HCT116 (cell line): ENCODE measurements at regions not wholly inside any gene's neighbourhood (a gene's known extent, or its start where the extent isn't known, plus 50 kb on each side); places are given as distances from the start of the nearest gene placed in this dataset.

Experiments
- CEBPB ChIP-seq: IDR thresholded peaks from 2 replicates; pipeline ENCODE4 v1.6.1; 2012; ENCODE audit warnings: low read depth
- ELF1 ChIP-seq: IDR thresholded peaks from 2 replicates; pipeline ENCODE4 v1.6.1; 2012; ENCODE audit warnings: low read depth, borderline replicate concordance
- EZH2 ChIP-seq: fragments of 200-600 bp; sonication (generic); IDR thresholded peaks from 2 replicates; pipeline ENCODE4 v1.6.1; 2017; ENCODE audit warnings: antibody characterized with exemption, mixed run types
- EZH2phosphoT487 ChIP-seq: fragments of 200-600 bp; IDR thresholded peaks from 2 replicates; pipeline ENCODE4 v1.6.1; 2018; ENCODE audit warnings: antibody characterized with exemption, borderline replicate concordance
- JUND ChIP-seq: IDR thresholded peaks from 2 replicates; pipeline ENCODE4 v1.6.1; 2012
- POLR2A ChIP-seq: IDR thresholded peaks from 2 replicates; pipeline ENCODE4 v1.7.0; 2011; ENCODE audit warnings: borderline replicate concordance; ENCODE audit not compliant: insufficient read depth, insufficient read length; ENCODE audit errors: extremely low read depth
- POLR2AphosphoS5 ChIP-seq: IDR thresholded peaks from 2 replicates; pipeline ENCODE4 v1.6.1; 2011; ENCODE audit warnings: mild to moderate bottlenecking, low read depth, low read length, moderate library complexity
- SRF ChIP-seq: IDR thresholded peaks from 2 replicates; pipeline ENCODE4 v1.6.1; 2012; ENCODE audit warnings: low read depth
- TCF7L2 ChIP-seq: IDR thresholded peaks from 2 replicates; pipeline ENCODE4 v1.7.0; 2011; ENCODE audit warnings: borderline replicate concordance, inconsistent platforms; ENCODE audit not compliant: insufficient read depth, insufficient read length; ENCODE audit errors: extremely low read depth
- YY1 ChIP-seq: IDR thresholded peaks from 2 replicates; pipeline ENCODE4 v1.6.1; 2011; ENCODE audit warnings: low read length, low read depth, moderate library complexity, mild to moderate bottlenecking; ENCODE audit not compliant: insufficient replicate concordance; ENCODE audit errors: extremely low read depth
- ZNF274 ChIP-seq: fragments of 200-500 bp; sonication (Bioruptor generic); IDR thresholded peaks from 2 replicates; pipeline ENCODE4 v1.6.1; 2014; ENCODE audit warnings: mild to moderate bottlenecking, low read depth, low read length, inconsistent platforms
- TF ChIP-seq, protein P1 (sequence below), 3 experiments: fragments of 200-600 bp in 1 of 3; sonication (generic) in 1 of 3; IDR thresholded peaks in 2 of 3; conservative IDR thresholded peaks in 1 of 3; 2 replicates each; pipeline ENCODE4 v1.5.1; 2012 to 2017; ENCODE audit warnings: low read depth in 2 of 3, low read length in 2 of 3, antibody characterized with exemption in 1 of 3, borderline replicate concordance in 1 of 3, control low read depth in 1 of 3, mild to moderate bottlenecking in 1 of 3, mixed read lengths in 1 of 3, mixed run types in 1 of 3, moderate library complexity in 1 of 3; ENCODE audit not compliant: insufficient read depth in 1 of 3
- TF ChIP-seq, protein P2 (sequence below): IDR thresholded peaks from 2 replicates; pipeline ENCODE4 v1.6.1; 2012; ENCODE audit warnings: low read depth
- TF ChIP-seq, protein P3 (sequence below): IDR thresholded peaks from 2 replicates; pipeline ENCODE4 v1.6.1; 2012

DNA sequence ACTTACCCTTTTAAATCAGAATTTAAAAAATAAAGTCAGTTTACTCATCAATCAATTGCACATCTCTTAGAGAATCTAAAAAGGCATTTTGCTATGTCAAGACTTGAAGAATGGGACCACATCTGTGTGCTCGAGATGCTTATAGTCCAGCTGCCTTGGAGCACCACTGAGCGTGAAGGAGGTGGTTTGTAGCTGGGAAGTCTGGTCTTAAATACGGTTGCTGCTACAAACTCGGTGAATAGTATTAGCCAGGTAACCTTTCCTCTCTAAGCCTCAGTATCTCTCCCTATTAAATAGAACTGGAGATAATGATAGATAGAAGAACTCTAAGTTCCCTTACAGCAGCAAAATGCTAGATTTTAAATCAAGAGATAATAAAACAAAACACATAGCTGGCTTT lies 289.7 kb downstream of the TRIB2 start:
- TF ChIP-seq, protein P1, sequence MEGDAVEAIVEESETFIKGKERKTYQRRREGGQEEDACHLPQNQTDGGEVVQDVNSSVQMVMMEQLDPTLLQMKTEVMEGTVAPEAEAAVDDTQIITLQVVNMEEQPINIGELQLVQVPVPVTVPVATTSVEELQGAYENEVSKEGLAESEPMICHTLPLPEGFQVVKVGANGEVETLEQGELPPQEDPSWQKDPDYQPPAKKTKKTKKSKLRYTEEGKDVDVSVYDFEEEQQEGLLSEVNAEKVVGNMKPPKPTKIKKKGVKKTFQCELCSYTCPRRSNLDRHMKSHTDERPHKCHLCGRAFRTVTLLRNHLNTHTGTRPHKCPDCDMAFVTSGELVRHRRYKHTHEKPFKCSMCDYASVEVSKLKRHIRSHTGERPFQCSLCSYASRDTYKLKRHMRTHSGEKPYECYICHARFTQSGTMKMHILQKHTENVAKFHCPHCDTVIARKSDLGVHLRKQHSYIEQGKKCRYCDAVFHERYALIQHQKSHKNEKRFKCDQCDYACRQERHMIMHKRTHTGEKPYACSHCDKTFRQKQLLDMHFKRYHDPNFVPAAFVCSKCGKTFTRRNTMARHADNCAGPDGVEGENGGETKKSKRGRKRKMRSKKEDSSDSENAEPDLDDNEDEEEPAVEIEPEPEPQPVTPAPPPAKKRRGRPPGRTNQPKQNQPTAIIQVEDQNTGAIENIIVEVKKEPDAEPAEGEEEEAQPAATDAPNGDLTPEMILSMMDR (IDR thresholded peaks at IDR 0.05 in 2 of 3, conservative IDR thresholded peaks at IDR 0.05 in 1 of 3; ENCODE audit: borderline replicate concordance in 1 of 3, insufficient read depth in 1 of 3, low read depth in 2 of 3, low read length in 2 of 3), result no peak
- no peak for TF ChIP-seq POLR2A
- TF ChIP-seq YY1, result no peak
- no peak for TF ChIP-seq POLR2AphosphoS5
- TF ChIP-seq ZNF274, result no peak
- TF ChIP-seq EZH2phosphoT487, result no peak
- TF ChIP-seq SRF, result no peak
- TF ChIP-seq EZH2, result no peak
- TF ChIP-seq, protein P2, sequence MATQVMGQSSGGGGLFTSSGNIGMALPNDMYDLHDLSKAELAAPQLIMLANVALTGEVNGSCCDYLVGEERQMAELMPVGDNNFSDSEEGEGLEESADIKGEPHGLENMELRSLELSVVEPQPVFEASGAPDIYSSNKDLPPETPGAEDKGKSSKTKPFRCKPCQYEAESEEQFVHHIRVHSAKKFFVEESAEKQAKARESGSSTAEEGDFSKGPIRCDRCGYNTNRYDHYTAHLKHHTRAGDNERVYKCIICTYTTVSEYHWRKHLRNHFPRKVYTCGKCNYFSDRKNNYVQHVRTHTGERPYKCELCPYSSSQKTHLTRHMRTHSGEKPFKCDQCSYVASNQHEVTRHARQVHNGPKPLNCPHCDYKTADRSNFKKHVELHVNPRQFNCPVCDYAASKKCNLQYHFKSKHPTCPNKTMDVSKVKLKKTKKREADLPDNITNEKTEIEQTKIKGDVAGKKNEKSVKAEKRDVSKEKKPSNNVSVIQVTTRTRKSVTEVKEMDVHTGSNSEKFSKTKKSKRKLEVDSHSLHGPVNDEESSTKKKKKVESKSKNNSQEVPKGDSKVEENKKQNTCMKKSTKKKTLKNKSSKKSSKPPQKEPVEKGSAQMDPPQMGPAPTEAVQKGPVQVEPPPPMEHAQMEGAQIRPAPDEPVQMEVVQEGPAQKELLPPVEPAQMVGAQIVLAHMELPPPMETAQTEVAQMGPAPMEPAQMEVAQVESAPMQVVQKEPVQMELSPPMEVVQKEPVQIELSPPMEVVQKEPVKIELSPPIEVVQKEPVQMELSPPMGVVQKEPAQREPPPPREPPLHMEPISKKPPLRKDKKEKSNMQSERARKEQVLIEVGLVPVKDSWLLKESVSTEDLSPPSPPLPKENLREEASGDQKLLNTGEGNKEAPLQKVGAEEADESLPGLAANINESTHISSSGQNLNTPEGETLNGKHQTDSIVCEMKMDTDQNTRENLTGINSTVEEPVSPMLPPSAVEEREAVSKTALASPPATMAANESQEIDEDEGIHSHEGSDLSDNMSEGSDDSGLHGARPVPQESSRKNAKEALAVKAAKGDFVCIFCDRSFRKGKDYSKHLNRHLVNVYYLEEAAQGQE, result no peak
- TF ChIP-seq ELF1, result no peak
- TF ChIP-seq JUND, result no peak
- TF ChIP-seq TCF7L2, result no peak
- TF ChIP-seq, protein P3, sequence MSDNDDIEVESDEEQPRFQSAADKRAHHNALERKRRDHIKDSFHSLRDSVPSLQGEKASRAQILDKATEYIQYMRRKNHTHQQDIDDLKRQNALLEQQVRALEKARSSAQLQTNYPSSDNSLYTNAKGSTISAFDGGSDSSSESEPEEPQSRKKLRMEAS, result no peak
- no peak for TF ChIP-seq CEBPB
